Adrenal gland (tissue), 5 donors: ENCODE measurements at regions not wholly inside any gene's neighbourhood (a gene's known extent, or its start where the extent isn't known, plus 50 kb on each side); places are given as distances from the start of the nearest gene placed in this dataset.

Experiments
- CTCF ChIP-seq, 6 experiments: fragments of 450-650 bp in 4 of 6; fragments of 200-600 bp in 2 of 6; sonication (generic) in 1 of 6; IDR thresholded peaks; 1 replicate in 5 of 6; 2 replicates in 1 of 6; pipeline versions ENCODE4 v1.5.1 to v1.8.0; 2016 to 2021; ENCODE audit warnings: antibody characterized with exemption in 6 of 6, mild to moderate bottlenecking in 2 of 6, moderate library complexity in 1 of 6
- POLR2A ChIP-seq, 2 donors: fragments of 450-650 bp; IDR thresholded peaks; one replicate each; pipeline ENCODE4 v1.6.1; 2017; ENCODE audit warnings: antibody characterized with exemption in 2 of 2, mild to moderate bottlenecking in 2 of 2, moderate library complexity in 1 of 2
- donor health status: DM: no; HTN: no; CAD: no.

- no peak for TF ChIP-seq POLR2A (IDR thresholded peaks at IDR 0.05)
- TF ChIP-seq CTCF (IDR thresholded peaks at IDR 0.05): no peak
Measured at GRCh38 chr5:56496581-56497063, 263.5 kb upstream of the ANKRD55 start.
